ENCODE measurements at regions not wholly inside any gene's neighbourhood (a gene's known extent, or its start where the extent isn't known, plus 50 kb on each side); places are given as distances from the start of the nearest gene placed in this dataset.

DNA sequence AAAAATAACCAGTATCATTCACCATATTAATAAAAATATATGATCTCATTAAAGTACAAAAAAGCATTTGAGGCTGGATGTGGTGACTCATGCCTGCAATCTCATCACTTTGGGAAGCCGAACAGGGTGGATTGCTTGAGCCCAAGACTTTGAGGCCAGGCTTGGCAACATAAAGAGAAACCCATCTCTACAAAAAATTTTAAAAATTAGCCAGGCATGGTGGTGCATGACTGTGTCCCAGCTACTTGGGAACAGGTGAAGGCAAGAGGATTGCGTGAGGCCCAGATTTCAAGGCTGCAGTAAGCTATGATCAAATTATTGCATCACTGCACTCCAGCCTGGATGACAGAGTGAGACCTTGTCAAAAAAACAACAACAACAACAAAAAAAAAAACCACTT, 75.9 kb downstream of the RAD51AP2 start:
- no peak for TF ChIP-seq POLR2A (IDR thresholded peaks at IDR 0.05; ENCODE audit: low read depth, low read length)
- TF ChIP-seq POLR2AphosphoS5 (IDR thresholded peaks at IDR 0.05; ENCODE audit: low read depth, low read length) = no peak

Data from GM12892 (cell line).